ENCODE measurements at regions not wholly inside any gene's neighbourhood (a gene's known extent, or its start where the extent isn't known, plus 50 kb on each side); places are given as distances from the start of the nearest gene placed in this dataset.

- no peak overlapping the region for H3K4me3 Mint-ChIP-seq
- ATAC-seq: no peak
- no peaks in the 10 kb centered on the region for H3K36me3 Mint-ChIP-seq
- H3K4me1 Mint-ChIP-seq: no peaks in the 10 kb centered on the region
- H3K9me3 Mint-ChIP-seq: no peaks in the 10 kb centered on the region
- DNase-seq (ENCODE audit: low spot score in 2 of 2): no peak
- H3K27ac Mint-ChIP-seq: no peak overlapping the region
These were observed 247.5 kb downstream of the MBNL1 start for GRCh38 chr3:152516216-152516615.

GRCh38 chr3:152517502-152517901 is 248.8 kb downstream of the MBNL1 start:
- no peak overlapping the region for H3K4me3 Mint-ChIP-seq
- no peaks in the 10 kb centered on the region for H3K9me3 Mint-ChIP-seq
- ATAC-seq: no peak
- H3K4me1 Mint-ChIP-seq: no peaks in the 10 kb centered on the region
- H3K27ac Mint-ChIP-seq: no peak overlapping the region
- DNase-seq (ENCODE audit: low spot score in 2 of 2): no peak
- no peaks in the 10 kb centered on the region for H3K36me3 Mint-ChIP-seq

- no peak for DNase-seq (ENCODE audit: low spot score in 2 of 2)
- Mint-ChIP-seq H3K27ac (no peak overlapping the region), H3K4me1 (no peaks in the 10 kb centered on the region), H3K4me3 (no peak overlapping the region), H3K9me3 (no peaks in the 10 kb centered on the region), H3K36me3 (no peaks in the 10 kb centered on the region)
- peak; percentile 26 for ATAC-seq
These were observed 249.6 kb downstream of the MBNL1 start for GRCh38 chr3:152518346-152518745.

- Mint-ChIP-seq H3K4me1 (no peaks in the 10 kb centered on the region), H3K4me3 (no peak overlapping the region), H3K27ac (no peak overlapping the region), H3K36me3 (no peaks in the 10 kb centered on the region), H3K9me3 (no peaks in the 10 kb centered on the region)
- ATAC-seq (peak; percentile 21), DNase-seq (ENCODE audit: low spot score in 2 of 2) (no peak)
These were observed 250.6 kb downstream of the MBNL1 start for GRCh38 chr3:152519376-152519775.

- H3K27ac Mint-ChIP-seq: no peak overlapping the region
These were observed 253.3 kb downstream of the MBNL1 start for GRCh38 chr3:152522036-152522435.

GRCh38 chr3:152524198-152525140 is 255.7 kb downstream of the MBNL1 start:
- Mint-ChIP-seq H3K4me3 (no peak overlapping the region), H3K4me1 (no peaks in the 10 kb centered on the region), H3K36me3 (no peaks in the 10 kb centered on the region), H3K9me3 (no peaks in the 10 kb centered on the region), H3K27ac (no peak overlapping the region)
- DNase-seq (ENCODE audit: low spot score in 2 of 2) (peak; percentile 27 to 68), ATAC-seq (no peak)

More at GRCh38 chr3:152522036-152522435, 253.3 kb downstream of the MBNL1 start:
- H3K36me3 Mint-ChIP-seq: no peaks in the 10 kb centered on the region
- DNase-seq (ENCODE audit: low spot score in 2 of 2) (no peak), ATAC-seq (no peak)
- H3K9me3 Mint-ChIP-seq: no peaks in the 10 kb centered on the region
- no peaks in the 10 kb centered on the region for H3K4me1 Mint-ChIP-seq
- no peak overlapping the region for H3K4me3 Mint-ChIP-seq

GRCh38 chr3:152531717-152532116 is 263.0 kb downstream of the MBNL1 start:
- Mint-ChIP-seq H3K27ac (no peak overlapping the region), H3K36me3 (no peaks in the 10 kb centered on the region), H3K4me1 (no peaks in the 10 kb centered on the region), H3K9me3 (no peaks in the 10 kb centered on the region), H3K4me3 (no peak overlapping the region)
- no peak for DNase-seq (ENCODE audit: low spot score in 2 of 2)
- ATAC-seq: no peak

GRCh38 chr3:152538518-152538917 is 269.8 kb downstream of the MBNL1 start:
- ATAC-seq: no peak
- no peaks in the 10 kb centered on the region for H3K9me3 Mint-ChIP-seq
- H3K27ac Mint-ChIP-seq: no peak overlapping the region
- DNase-seq (ENCODE audit: low spot score in 2 of 2): no peak
- H3K4me1 Mint-ChIP-seq: no peaks in the 10 kb centered on the region
- H3K36me3 Mint-ChIP-seq: no peaks in the 10 kb centered on the region
- no peak overlapping the region for H3K4me3 Mint-ChIP-seq

GRCh38 chr3:152539191-152539764 is 270.5 kb downstream of the MBNL1 start:
- no peaks in the 10 kb centered on the region for H3K9me3 Mint-ChIP-seq
- H3K4me1 Mint-ChIP-seq: no peaks in the 10 kb centered on the region
- no peak overlapping the region for H3K4me3 Mint-ChIP-seq
- no peak overlapping the region for H3K27ac Mint-ChIP-seq
- H3K36me3 Mint-ChIP-seq: no peaks in the 10 kb centered on the region
- DNase-seq (ENCODE audit: low spot score in 2 of 2): no peak
- ATAC-seq: peak; percentile 19

GRCh38 chr3:152540120-152540519 is 271.4 kb downstream of the MBNL1 start:
- H3K27ac Mint-ChIP-seq: no peak overlapping the region
- H3K4me3 Mint-ChIP-seq: no peak overlapping the region
- H3K9me3 Mint-ChIP-seq: no peaks in the 10 kb centered on the region
- H3K4me1 Mint-ChIP-seq: no peaks in the 10 kb centered on the region
- H3K36me3 Mint-ChIP-seq: no peaks in the 10 kb centered on the region
- DNase-seq (ENCODE audit: low spot score in 2 of 2): no peak
- ATAC-seq: no peak

- H3K4me3 Mint-ChIP-seq: no peak overlapping the region
- ATAC-seq (no peak), DNase-seq (ENCODE audit: low spot score in 2 of 2) (no peak)
- H3K9me3 Mint-ChIP-seq: no peaks in the 10 kb centered on the region
- no peaks in the 10 kb centered on the region for H3K4me1 Mint-ChIP-seq
- no peaks in the 10 kb centered on the region for H3K36me3 Mint-ChIP-seq
- no peak overlapping the region for H3K27ac Mint-ChIP-seq
These were observed 278.4 kb downstream of the MBNL1 start for GRCh38 chr3:152547153-152547552.

GRCh38 chr3:152549263-152549662 is 280.5 kb downstream of the MBNL1 start:
- no peaks in the 10 kb centered on the region for H3K4me1 Mint-ChIP-seq
- no peak for ATAC-seq
- no peak overlapping the region for H3K4me3 Mint-ChIP-seq
- no peaks in the 10 kb centered on the region for H3K9me3 Mint-ChIP-seq
- H3K27ac Mint-ChIP-seq: no peak overlapping the region
- no peaks in the 10 kb centered on the region for H3K36me3 Mint-ChIP-seq
- no peak for DNase-seq (ENCODE audit: low spot score in 2 of 2)

- Mint-ChIP-seq H3K27ac (no peak overlapping the region), H3K4me1 (no peaks in the 10 kb centered on the region), H3K4me3 (no peak overlapping the region), H3K36me3 (no peaks in the 10 kb centered on the region), H3K9me3 (no peaks in the 10 kb centered on the region)
- no peak for DNase-seq (ENCODE audit: low spot score in 2 of 2)
- ATAC-seq: peak; percentile 79
These were observed 281.6 kb downstream of the MBNL1 start for GRCh38 chr3:152550284-152550683.

- Mint-ChIP-seq H3K27ac (no peak overlapping the region), H3K36me3 (no peaks in the 10 kb centered on the region), H3K4me1 (no peaks in the 10 kb centered on the region), H3K9me3 (no peaks in the 10 kb centered on the region), H3K4me3 (no peak overlapping the region)
- DNase-seq (ENCODE audit: low spot score in 2 of 2): no peak
- no peak for ATAC-seq
These were observed 280.0 kb upstream of the P2RY1 start for GRCh38 chr3:152554980-152555379.

GRCh38 chr3:152555666-152556291 is 279.2 kb upstream of the P2RY1 start:
- no peaks in the 10 kb centered on the region for H3K36me3 Mint-ChIP-seq
- no peak overlapping the region for H3K4me3 Mint-ChIP-seq
- no peaks in the 10 kb centered on the region for H3K4me1 Mint-ChIP-seq
- no peak for DNase-seq (ENCODE audit: low spot score in 2 of 2)
- H3K9me3 Mint-ChIP-seq: no peaks in the 10 kb centered on the region
- no peak overlapping the region for H3K27ac Mint-ChIP-seq
- ATAC-seq: no peak

Measured in stimulated activated effector memory CD8-positive, alpha-beta T cell treated with anti-CD3 and anti-CD28 coated beads, Interleukin-12 subunit alpha, Interleukin-12 subunit beta, amount 100 ng/mL, for 72 hours (primary cell).